D341Med (cell line): ENCODE measurements at regions not wholly inside any gene's neighbourhood (a gene's known extent, or its start where the extent isn't known, plus 50 kb on each side); places are given as distances from the start of the nearest gene placed in this dataset.

ENCODE experiments used
- DNase-seq: peaks from one replicate; pipeline ENCODE4 v3.0.0; 2012; ENCODE audit warnings: low spot score

DNA sequence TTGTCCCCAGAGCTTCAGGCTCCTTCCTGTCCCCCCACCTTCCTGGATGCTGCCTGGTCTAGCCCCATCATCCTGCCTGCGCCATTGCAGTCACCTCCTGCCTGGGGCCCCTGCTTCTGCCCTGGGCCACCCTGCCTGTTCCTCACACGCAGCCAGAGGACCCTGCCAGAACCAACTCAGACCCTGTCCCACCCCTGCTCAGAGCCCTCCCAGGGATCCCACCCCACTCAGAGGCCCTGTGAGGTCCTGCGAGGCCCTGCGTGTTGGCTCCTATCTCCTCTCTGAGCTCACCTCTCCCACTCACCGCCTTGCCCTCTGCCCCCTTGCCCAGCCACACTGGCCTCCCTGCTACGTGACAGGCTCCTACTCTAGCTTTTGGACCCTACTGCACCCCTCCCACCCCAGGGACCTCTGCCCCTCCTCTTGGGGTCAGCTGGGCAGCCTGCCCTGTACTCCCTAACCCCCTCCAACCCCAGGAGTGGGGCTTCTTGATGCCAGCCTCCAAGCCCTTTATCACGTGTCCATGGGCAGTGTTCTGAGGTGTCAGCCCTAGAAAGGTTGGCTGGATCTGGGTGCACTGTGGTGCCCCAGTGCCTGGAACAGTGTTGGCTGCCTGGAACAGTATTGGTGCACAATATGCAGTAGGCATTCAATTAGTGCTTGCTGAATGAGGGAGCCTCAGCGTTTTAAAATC lies 68.3 kb downstream of the CEBPB start:
- DNase-seq = no peak

DNA sequence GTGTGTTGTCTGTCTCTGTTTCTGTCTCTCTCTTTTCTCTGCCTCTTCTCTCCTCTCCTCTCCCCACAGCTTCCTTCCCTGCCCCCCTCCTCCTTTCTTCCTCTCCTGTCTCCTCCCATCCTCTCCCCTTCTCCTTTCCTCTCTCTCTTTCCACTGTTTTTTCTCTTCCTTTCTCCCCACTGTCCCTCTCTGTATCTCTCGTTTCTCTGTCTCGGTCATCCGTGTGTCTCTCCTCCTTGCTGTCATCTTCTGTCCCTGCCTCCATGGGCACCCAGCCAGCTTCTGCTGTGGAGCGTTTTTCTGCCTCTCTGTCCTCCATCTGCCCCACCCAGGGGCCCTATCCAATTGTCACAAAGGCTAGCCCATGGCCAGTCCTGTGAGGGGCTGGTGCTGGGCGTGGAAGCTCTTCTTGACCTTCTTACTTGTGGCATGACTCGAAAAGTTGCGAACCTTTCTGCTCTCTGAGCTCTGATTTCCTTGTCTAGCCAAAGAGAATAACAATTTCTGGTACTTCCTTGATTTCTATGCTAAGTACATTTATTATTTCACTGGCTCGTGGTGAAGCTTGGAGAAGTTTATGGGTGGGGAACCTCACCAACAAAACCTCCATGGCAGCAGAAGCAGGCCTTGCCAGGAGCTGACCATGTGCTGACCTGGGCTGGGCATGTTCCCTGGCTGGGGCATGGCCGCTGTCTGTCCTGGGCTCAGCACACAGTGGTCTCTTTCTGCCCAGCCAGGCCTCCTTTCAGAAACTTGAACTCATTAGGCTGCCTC lies 69.3 kb downstream of the CEBPB start:
- no peak for DNase-seq

DNA sequence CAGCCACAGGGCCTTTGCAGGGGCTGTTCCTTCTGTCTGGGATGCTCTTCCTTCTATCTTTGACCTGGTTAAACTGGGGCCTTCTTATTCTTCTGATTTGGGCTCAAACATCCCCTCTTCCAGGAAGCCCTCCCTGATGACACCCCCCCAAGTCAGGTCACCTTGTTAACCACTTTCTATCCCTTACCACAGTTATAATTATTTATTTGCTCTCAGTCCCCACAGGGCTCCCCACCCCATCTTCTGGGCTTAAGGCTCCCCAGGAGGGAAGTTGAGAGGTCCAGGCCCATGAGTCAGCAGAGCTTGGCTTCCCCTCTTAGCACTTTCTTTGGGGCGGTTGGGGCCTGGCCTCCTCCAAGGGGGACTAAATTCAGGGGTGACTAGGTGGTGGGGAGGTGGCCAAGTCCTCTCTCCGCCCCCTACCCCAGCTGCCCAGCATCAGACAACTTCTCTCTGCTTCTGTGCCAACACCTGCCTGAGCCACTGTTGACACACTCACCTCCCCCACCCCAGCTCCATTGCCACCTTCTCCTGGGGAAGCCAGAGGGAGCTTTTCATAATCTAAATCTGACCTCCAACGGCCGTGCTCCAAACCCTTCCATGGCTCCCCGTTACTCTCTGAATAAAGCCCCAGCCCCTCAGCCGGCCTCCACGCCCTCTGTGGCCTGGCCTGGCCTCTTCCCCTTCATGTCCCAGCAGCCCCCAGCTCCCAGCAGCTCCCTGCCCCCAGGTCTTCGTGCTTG lies 70.0 kb downstream of the CEBPB start:
- DNase-seq = no peak

DNA sequence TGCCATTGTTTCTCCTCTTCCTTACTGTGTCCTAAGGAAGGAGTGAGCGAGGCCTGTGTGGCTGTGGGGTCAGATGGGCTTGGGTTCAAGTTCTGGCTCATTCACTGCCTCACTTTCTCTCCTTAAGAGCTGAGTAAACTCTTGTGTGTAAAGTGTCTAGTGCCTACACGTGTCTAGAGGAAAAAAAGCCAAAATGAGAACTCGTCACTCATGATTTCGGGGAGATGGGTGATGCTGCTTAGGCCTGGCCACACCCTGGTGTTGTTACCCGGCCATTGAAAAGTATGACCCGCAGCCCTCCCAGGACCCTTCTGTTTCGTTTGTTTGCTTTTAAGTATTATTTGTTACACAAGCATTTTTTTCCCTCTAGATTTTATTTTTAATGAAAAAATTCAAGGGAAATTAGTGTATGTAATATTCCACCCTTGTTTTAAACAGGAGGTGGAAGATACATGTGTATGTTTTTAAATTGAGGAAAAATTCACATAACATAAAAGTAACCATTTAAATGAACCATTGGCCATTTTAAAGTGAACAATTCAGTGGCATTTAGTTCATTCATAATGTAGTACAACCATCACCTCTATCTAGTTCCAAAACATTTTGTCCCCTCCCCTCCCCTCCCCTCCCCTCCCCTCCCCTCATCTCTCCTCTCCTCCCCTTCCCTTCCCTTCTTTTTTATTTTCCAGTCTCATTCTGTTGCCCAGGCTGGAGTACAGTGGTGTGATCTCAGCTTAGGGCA lies 71.0 kb downstream of the CEBPB start:
- no peak for DNase-seq

DNA sequence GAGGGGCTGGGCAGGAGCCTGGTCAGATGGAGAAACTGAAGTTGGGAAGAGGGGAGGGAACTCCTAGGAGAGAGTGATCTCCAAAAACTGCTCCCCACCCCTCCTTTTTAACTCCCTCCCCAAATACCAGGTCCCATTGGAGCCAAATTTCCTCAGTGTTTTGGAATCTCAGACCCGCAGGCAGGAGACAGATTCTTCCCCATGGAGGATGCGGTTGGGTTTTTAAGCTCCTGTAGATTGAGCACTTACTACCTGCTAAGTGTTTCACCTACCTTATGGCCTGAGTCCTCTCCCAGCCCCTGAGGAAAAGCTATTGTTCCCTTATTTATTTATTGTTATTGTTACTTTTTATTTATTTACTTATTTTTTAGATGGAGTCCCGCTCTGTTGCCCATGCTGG lies 73.2 kb downstream of the CEBPB start:
- DNase-seq = no peak

DNA sequence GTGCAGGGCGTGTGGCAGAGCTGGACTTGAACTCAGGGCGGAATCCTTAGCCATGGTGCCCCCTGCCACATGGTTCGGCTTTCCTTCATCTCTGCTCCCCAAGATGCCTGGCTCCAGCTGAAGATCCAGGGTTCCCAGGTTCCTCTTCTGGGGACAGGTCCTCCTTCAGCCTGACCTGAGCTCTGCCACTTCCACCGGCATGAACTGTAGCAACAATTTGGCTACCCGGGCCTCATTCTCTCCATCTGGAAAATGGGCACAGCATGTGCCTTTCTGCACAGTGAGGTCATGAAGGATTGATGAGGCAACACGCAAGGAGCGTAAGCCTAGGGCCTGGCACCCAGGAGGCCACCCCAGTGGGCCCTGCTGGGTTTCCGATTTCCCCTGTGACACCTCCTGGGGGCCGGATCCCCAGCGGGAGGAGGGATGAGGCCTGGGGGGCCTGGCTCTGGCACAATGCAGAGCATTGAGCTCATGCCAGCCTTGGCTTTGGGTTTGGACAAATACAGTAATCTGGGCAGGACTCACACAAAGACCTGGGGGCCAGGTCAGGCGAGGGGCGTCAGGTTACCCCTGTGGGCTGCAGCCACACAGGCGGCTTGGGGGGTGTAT lies 74.0 kb downstream of the CEBPB start:
- DNase-seq = no peak

DNA sequence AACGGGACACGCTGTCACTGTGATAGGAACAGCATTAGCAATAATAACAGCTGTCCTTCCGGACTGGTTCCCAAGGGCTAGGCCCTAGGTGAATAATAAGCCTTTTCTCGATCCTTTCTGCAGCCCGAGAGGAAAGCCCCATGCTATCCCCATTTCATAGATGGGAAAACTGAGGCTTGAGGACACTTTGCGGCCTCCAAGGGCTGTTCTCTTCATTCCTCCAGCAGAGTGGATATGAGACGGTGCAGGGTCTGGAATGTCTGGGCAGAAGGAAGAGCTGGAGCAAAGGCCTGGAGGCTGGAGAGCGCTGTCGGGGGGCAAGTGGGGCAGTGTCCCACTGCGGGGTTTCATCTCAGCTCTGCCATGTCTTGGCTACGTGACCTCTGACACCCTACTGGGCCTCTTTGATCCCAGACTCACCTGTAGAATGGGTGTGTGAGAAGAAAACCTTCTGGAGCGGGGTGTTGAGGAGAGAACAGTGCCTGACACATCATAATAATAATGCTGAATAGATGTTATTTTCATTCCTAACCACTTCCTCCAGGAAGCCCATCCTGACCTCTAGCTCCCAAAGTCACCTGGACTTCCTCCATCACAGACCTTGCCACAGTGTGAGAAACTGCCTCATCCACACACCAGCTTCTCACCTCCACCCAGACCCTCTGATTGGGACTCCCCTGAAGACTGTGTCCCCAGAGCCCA lies 74.8 kb downstream of the CEBPB start:
- DNase-seq = no peak

DNA sequence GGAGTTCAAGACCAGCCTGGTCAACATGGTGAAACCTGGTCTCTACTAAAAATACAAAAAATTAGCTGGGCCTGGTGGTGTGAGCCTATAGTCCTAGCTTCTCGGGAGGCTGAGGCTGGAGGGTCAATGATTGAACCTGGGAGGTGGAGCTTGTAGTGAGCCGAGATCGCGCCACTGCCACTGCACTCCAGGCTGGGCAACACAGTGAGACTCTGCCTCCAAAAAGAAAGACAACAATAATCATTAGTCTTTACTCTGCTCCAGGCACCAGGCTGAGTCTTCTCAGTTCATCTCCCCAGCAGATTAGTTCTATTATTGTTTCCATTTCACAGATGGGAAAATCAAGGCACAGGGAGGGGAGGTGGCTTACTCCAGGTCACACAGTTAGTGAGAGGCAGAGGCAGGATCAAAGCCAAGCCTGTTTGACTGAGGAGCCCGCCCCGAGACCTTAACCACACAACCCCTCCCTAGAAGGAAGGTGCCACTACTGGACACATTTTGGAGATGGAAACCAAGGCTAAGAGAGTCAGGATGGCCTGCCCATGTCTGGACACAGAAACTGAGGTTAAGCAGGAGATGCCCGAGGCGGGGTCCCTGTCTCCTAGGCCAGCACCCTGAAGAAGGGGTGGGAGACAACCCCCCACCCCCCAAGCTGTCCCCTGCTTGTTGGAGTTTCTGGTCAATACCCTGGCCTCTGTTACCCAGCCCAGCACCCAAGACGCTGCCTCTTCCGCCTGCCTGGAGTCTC lies 75.8 kb downstream of the CEBPB start:
- DNase-seq = no peak

DNA sequence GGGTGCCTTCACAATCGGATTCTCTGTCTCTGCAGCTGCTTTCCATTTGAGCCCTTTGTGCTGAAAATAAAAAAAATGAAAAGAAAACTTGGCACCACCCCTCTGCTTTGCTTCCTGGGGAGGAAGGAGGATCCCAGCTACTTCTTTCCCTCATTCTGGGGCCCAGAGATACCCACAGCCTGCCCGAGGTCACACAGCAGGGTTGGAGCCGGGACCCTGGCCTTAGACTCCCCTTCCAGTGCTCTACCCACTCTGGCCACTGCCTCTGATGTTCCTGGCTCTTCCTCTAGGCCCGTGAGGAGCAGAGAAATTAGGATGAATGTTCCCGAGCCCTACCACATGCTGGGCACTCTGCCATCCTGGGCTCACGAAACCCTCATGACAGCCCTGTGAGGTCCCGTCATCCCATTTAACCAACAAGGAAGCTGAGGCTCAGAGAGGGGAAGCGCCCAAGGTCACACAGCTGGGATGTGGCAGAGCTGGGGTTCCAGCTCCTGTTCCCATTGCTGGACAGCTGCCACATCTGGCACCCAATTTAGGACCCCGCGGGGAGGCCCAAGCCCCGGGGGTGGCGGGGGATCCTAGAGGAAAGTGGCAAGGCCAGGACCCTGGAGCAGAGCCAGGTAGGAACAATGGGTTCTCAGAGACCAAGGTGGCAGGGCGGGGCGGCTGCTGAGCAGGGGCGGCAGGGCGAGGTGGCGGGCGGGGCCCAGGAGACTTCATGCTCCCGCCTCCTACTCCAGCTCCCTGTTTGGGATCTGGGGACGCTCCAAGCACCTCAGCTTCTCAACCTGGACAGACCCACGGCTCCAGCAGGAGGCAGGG lies 76.6 kb downstream of the CEBPB start:
- no peak for DNase-seq

DNA sequence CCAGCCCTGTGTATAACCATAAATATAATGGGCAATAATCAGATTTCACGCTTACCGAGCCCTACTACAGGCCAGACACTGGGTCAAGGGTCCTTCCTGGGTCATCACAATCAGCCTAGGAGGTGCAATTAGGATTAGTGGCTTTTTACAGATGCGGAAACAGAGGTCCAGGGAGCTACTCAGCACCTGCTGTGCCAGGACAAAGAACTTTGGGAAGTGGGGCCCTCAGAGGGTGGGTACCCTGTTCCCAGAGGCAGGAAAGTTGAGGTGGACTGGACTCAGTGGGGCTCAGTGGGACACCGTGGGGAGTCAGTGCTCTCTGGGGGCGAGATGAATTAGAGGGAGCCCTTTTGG lies 77.2 kb downstream of the CEBPB start:
- DNase-seq = no peak

DNA sequence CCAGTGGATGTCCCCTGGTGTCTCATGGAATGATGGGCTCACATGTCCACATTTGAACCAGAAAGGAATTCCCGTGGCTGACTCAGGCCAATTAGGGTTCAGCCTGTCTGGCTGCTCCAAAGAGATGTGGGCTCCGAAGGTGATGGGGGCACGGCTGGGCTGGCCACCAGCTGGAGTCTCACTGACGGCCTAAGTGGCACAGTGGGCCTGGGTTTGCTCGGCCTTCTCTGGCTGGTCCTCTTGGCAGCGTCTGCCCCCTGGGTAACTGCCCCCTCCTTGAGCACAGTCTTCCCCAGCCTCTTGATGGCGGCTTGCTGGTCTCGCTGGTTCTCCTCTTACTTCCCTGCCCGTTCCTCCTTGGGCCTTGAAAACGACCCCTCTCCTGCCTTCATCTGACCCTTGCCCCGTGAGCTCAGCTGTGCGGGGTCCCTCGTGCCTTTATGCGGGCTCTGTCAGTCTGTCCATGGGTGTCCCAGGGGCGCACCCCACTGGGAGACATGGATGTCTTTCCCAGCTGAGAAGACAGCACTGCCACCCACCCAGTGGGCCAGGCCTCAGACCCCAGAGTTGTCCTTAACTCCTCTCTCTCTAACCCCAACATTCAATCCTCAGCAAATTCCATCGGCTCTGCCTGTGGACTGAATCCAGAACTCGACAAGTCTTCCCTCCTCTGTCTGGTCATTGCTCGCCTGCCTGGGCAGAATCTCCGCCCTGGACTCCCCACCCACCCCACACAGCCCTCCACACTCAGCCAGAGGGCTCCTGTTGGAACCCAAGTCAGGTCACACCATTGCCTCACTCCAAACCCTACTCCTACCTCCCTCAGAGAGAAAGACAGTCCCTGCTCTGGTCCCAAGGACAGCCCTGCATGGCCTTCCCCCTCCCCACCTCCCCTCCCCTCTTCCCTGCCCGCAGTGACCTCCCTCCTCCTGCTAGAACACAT lies 78.7 kb downstream of the CEBPB start:
- no peak for DNase-seq

DNA sequence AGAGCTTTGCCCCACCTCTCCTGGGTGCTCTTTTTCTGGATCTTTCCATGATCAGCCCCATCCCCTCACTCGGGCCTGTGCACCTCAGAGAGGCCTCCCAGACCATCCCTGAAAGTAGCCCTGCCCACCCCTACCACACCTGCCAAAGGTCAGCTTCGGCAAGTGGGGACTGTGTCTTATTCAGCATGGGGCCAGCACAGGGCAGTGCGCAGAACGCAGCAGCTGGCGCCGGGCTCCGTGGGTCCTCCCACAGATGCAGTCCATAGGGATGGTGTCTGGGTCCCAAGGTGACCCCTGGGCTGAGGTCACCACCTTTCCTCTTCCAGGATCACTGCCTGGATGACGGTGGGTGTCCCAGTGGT lies 79.4 kb downstream of the CEBPB start:
- DNase-seq = no peak

DNA sequence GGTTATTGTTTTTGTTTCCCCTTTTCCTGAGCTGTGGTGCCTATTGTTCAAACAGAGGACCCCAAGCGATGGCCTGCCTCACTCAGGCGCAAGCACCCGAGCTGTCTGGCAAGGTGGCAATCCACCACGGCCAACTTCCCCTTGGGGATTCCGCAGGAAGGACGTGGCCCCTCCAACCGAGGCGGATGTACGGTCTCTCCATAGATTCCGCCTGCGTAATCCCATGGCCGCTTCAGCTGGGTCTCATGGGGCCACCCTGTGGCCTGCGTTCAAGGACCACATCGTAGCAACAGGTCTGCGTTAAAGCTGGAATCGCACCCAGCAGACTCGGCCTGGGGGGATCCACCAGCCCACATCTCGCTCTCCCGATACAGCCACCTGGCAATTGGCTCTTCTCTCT lies 79.9 kb downstream of the CEBPB start:
- DNase-seq = no peak

DNA sequence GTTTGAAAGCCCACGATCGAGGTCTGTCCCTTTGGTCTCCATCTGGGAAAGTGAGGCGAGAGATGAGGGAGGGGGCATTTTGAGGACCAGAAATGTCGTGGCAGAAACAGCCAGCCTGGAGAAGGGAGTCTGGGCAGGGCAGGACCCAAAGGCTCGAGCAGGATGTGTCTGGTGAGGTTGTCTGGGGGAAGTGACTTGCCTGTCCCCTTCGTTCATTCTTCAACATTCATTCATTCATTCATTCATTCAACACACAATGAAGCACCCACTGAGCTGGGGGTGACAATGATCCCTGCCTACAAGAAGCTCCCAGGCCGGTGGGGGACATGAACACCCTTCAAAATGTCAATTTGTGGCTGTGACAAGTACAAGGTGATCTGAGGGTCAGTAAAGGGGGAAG lies 80.5 kb downstream of the CEBPB start:
- DNase-seq = no peak

DNA sequence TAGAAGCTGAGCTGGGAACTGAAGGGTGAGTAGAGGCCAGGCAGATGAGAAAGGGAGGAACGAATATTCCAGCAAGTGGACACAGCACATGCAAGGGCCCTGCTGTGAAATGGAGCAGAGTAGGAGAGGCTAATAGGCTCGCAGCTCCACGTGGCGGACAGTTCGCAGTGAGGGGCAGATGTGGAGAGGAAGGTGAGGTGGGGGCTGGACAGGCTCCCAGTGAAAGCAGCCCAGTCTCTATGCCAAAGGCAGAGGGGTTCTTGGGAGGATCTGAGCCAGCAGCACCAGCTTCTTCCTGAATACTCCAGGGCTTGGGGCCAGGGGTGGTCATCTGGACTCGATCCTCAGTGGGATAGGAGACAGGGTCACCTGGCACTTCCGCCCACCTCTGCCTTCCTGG lies 81.0 kb downstream of the CEBPB start:
- no peak for DNase-seq

DNA sequence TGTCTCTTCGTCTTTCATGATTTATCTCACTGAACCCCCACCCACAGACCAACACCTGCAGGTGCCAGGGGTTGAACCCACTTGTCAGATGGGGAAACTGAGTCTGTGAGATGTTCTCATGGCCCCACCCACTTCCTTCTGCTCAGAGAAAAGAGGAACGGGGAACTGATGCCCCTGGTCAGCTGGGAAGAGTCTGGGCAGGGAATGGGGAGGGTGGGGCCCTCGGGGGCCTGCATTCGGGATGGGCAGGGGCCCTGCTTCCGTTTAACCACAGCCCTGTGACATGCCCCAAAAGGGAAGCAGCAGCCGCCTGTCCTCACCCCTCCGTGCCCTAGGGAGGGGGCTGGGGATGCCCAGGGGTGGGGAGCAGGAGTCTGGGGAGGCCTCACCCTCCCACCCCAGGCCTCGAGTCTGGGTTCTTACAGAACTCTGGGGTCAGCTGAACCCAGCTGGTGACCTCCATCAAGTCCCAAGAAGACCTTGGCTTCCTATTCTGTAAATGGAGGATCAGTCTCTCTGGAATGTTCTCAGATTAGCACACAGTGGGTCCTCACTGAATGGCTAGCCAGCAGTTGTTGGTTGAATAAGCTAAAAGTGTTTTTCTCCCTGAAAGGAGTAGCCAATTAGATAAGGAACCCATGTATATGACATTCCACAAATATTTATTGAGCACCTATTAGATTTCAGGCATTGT lies 81.5 kb downstream of the CEBPB start:
- DNase-seq = no peak

DNA sequence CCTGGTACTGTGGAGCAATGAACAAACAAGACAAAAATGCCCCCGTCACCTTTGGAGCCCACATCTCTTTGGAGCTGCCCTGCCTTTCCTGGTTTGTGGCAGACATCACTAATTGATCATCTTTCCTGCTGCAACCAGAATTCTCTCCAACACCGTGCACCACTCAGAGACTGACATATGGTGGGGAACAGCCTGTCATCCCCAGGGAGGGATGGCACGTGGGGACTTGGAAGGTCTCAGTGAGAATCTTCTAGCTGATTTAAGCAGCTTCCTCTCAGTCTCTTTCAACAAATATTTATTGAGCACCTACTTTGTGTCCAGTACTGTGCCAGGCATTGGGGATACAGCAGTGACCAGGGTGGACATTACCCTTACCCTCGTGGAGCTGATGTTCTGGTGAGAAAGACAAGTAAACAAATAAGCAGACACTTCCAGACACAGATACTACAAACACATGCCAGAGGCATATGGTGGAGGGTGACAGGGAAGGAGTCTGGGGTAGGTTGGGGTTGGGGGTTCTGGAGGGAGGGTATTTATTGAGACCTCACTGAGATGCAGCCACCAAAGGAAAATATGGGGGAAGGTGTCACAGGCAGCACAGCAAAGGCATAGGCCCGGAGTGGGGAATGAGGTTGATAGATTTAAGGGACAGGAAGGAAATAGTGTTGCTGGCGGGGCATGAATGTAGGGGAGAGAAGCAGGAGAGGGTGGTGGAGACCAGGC lies 82.3 kb downstream of the CEBPB start:
- DNase-seq = no peak
